Thyroid gland (tissue), 4 donors: ENCODE measurements at regions not wholly inside any gene's neighbourhood (a gene's known extent, or its start where the extent isn't known, plus 50 kb on each side); places are given as distances from the start of the nearest gene placed in this dataset.

Experiments used
- POLR2A ChIP-seq, 2 donors: fragments of 450-650 bp; IDR thresholded peaks; one replicate each; pipeline ENCODE4 v1.6.1; 2017; ENCODE audit warnings: antibody characterized with exemption in 2 of 2, mild to moderate bottlenecking in 2 of 2, moderate library complexity in 1 of 2
- TF ChIP-seq, protein P1 (sequence below), 6 experiments: fragments of 200-600 bp in 3 of 6; fragments of 450-650 bp in 3 of 6; sonication (generic) in 3 of 6; IDR thresholded peaks; one replicate each; pipeline ENCODE4 v1.5.1; 2016 to 2019; ENCODE audit warnings: antibody characterized with exemption in 6 of 6, mild to moderate bottlenecking in 2 of 6, inconsistent platforms in 1 of 6, moderate library complexity in 1 of 6

DNA sequence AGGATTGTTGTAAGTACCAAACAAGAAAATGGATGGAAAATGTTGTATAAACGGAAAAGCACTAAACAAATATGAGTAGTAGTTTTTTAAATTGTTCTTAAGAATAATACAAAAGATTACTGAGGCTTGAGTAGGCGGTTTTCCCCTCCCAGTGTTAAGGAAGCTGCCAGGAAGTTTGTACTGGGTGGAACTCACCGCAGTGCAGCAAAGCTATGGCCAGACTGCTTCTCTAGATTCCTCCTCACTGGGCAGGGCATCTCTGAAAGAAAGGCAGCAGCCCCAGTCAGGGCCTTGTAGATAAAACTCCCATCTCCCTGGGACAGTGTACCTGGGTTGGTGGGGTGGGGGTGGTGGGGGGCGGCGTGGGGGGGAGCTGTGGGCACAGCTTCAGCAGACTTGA lies 58.7 kb downstream of the XCL2 start:
- TF ChIP-seq, protein P1, sequence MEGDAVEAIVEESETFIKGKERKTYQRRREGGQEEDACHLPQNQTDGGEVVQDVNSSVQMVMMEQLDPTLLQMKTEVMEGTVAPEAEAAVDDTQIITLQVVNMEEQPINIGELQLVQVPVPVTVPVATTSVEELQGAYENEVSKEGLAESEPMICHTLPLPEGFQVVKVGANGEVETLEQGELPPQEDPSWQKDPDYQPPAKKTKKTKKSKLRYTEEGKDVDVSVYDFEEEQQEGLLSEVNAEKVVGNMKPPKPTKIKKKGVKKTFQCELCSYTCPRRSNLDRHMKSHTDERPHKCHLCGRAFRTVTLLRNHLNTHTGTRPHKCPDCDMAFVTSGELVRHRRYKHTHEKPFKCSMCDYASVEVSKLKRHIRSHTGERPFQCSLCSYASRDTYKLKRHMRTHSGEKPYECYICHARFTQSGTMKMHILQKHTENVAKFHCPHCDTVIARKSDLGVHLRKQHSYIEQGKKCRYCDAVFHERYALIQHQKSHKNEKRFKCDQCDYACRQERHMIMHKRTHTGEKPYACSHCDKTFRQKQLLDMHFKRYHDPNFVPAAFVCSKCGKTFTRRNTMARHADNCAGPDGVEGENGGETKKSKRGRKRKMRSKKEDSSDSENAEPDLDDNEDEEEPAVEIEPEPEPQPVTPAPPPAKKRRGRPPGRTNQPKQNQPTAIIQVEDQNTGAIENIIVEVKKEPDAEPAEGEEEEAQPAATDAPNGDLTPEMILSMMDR (IDR thresholded peaks at IDR 0.05) = no peak
- no peak for TF ChIP-seq POLR2A (IDR thresholded peaks at IDR 0.05)
